EH (cell line): ENCODE measurements at regions not wholly inside any gene's neighbourhood (a gene's known extent, or its start where the extent isn't known, plus 50 kb on each side); places are given as distances from the start of the nearest gene placed in this dataset.
"Not testable (repeated sequence)": the region's sequence is repeated elsewhere in the genome, so short reads cannot be mapped to it uniquely, and the experiment has no call there.

Source experiments
- DNase-seq: peaks from one replicate; pipeline ENCODE4 v3.0.0-alpha.2; 2015; ENCODE audit warnings: low read depth

GRCh38 chr1:81529014-81529413, 271.7 kb upstream of the ADGRL2 start:
- no peak for DNase-seq

DNA sequence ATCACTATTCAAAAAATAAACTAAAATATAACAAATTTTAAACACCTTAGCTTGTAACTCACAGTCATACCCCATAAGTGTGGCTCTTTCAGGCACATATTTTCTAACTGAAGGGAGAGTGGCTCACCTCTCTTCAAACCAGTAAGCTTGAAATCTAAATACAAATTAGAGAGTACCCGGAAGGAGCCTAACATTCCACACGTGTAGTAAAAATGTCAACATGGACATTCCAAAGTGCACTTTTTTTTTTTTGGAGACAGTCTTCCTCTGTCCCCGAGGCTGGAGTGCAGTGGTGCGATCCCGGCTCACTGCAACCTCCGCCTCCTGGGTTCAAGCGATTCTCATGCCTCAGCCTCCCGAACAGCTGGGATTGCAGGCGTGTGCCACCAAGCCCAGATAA, 275.6 kb upstream of the ADGRL2 start:
- no peak for DNase-seq

- no peak for DNase-seq
Observed at GRCh38 chr1:81519987-81520386, 280.7 kb upstream of the ADGRL2 start.

DNA sequence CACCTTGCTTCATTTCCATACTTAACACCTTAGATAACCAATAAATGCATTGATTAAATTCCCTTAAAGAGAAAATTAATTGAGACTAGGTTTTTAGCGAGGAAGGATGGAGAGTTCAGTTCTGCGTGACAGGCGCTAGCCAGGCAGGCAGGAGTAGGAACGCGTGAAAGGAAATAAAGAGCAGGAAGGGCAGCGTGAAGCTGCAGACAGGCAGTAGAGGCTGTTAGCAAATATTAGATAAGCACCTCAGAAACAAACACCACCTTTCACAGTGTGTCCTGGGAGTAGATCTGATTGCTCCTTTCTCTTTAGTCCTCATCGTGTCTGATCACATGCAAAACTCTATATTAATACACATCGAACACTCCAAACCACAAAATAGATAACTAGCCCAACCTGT, 282.7 kb upstream of the ADGRL2 start:
- DNase-seq: no peak

- no peak for DNase-seq
Observed at GRCh38 chr1:81513796-81514354, 286.9 kb upstream of the ADGRL2 start.

DNA sequence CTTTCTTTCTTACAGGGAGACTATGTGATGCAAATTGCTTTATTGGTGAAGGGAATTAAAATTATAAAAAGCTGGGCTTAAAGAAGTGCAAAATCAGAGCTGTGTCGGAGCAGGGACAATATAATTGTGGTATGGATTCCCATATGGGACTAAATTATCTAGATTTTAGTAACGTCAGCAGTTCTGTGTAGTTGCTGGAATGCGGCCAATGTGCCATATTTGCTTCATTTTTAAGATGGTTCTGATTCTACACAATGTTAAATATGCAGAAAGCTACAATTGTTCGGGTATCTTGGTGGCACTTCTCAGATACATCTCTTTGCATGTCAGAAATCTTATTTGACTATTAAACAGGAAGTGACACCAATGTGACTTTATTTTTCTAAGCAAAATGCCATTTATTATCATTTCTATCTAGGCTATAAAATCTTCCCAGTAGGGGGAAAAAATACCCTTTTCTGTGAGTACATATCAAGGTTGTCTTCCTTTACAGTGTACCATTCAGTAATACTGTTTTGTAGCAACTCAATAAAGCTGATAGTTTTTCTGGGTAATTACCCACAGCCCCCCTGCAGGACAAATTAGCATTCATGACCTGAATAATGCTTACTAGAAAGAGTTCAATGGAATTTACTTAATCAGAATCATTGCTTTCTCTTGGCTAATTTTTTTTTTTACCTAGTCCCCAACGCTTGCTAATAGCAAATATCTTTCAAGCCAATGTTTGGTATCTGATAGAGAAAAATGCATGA, 288.3 kb upstream of the ADGRL2 start:
- DNase-seq: no peak

DNA sequence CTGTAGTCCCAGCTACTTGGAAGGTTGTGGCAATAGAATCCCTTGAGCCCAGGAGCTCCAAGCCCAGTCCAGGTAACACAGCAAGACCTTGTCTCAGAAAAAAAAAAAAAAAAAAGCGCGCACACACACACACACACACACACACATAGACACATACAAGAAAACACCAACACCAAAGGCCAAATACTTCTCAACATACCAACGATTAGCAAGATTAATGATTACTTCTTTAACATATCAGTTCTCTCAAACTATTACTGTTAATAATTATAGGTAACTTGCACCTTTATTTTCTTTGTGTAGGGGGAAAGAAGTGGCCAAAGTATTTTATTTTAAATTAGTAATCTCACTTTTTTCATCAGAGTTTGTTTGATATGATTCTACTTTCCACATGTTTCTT, 289.5 kb upstream of the ADGRL2 start:
- no peak for DNase-seq

GRCh38 chr1:81510701-81511100, 290.0 kb upstream of the ADGRL2 start:
- DNase-seq: no peak

DNA sequence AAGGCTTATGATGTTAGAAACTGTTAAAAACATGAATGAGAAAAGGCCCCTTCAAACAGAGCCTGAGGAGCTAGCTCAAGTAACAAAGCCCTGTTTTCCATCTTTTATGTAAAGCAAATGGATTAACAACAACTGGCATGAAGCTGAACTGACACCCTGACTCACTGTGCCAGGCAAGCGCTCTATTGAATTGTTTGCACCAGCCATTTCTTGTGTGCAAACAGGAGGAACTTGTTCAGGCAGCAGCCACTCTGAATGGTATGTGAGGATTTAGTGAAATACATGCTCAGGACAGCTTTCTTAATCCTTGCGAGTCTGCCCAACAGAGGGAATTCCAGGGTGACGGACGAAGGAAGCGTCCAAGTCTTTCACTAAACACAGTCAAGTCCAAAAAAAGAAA, 291.1 kb upstream of the ADGRL2 start:
- no peak for DNase-seq

- no peak for DNase-seq
Observed at GRCh38 chr1:81506699-81507098, 294.0 kb upstream of the ADGRL2 start.

DNA sequence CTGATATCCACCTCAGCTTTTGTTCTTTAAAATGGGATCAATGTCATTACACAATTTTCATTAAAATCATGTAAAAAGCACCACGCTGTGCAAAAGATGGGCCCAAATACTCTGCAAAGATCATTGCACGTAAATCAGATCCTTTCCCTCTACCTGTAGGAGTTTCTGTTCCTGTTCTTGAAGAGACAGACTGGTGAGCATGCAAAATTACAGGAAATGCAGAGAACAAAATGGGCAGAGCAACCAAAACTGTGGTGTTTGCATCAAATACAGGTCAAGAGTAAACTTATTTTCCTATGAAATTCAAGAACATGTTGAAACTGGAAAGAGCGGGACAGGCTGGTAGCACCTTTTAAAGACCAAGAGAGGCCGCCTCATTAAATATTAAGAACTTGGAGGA, 294.9 kb upstream of the ADGRL2 start:
- DNase-seq: no peak

GRCh38 chr1:81504820-81505219, 295.9 kb upstream of the ADGRL2 start:
- not testable (repeated sequence) for DNase-seq

GRCh38 chr1:81502705-81503104, 298.0 kb upstream of the ADGRL2 start:
- not testable (repeated sequence) for DNase-seq

DNA sequence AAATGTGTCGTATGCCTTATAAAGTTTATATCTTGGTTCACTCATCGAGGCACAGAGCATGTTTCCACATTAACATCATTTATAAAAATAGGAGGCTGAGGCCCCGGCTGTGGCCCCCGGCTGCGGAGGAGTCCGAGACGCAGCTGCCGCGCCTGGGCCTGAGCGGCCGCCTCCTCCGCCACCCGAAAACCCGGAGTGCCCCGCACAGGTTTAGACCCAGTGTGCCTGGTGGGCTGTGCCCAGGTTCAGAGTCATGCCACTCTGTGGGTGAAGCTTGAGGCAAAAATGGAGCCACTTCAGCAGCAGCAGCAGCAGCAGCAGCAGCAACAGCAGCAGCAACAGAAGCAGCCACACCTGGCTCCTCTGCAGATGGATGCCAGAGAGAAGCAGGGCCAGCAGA, 299.2 kb upstream of the ADGRL2 start:
- DNase-seq: not testable (repeated sequence)

- no peak for DNase-seq
Observed at GRCh38 chr1:81499487-81499886, 301.2 kb upstream of the ADGRL2 start.

DNA sequence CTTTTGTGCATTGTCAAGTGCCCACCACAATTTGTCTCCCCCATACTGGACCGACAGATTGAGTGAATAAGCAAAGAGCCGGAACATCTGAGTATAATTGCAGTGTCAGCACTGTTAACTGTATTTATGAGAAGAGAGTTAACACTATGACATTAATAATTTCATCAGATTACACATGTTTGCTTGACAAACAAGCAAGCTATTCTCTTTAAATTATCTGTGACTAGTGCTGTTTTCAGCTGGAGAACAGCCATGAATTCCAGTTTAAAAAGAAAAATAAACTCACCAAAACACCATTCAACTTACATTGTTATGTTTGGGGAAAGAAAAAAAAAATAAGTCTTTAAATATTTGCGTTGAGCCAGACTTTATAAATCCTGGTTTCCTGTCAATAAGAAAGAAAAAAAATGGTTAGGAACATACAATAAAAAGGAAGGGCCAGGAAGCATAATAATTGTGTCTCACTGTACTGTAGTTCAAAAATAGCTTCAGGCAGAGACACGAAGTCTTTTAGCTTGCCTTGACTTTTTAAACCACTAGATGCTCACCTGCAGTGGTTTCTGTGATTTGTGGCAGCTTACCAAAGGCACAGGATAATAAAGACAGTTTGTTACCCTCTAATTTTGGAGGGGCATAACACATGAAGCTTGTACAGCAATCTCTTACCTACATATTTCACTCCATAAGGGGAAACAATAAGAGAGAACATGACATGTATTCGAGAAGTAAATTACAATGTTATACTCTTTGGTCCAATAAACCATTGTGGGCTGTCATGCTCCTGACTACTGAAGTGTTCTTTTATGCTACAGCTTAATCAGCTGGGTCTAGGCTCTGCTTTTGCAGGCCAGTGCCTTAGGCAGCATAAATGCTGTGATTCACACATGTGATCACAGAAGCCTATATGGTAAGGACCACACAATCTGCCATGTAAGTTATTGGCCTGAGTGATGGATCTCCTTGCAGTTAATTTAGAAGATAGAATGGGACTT, 302.0 kb upstream of the ADGRL2 start:
- no peak for DNase-seq

GRCh38 chr1:81496349-81496748, 304.4 kb upstream of the ADGRL2 start:
- DNase-seq: no peak

DNA sequence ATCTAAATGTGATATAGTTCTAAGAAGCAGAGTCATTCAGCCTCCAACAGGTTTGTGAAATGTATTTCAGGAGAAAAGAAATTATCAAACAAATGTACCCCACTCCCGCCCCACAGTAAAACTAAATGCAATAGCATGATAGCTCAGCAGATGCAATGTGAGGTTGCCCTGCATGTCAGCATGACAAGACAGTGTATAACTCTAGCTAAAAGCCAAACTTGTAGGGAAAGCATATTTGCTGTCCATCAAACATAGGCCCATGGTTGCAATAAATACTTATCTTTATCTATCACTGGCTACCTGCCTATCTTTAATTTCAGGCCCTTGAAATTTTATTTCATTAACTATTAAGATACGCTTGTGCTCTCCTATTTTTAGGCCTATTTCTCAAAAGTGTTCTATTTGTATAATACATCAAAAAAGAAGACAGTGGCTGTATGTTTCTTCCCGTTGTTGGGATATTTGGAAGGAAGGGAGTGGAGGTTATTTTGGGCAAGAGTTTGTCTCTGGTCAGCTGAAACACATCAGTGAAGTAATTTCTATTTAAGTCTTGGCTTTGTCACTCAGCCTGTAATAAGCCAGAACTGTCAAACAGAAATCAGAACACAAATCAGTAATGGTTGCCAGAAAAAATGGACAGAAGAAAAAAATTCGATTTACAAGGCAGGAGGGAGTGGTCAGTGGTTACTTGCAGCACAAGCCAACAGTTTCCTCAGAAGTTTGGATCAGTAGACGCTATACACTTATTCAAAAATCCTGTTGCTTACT, 307.4 kb upstream of the ADGRL2 start:
- DNase-seq: no peak

DNA sequence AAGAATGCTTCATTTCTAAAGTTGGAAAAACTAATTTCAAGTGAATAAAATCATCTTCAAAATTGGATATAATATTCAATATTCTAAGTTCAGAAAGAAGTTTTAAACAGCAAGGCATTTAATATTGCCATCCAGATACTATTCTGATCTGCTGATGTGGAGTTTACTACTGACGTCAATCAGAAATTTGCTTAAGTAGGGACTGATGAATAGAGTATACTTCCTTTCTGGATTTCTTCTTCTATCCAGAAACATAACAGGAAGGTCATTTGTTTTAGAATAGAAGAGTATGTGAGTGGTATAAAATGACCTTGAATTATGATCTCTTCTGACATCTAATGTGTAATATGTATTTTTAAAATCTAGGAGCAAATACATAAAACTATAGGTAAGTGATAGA, 308.1 kb upstream of the ADGRL2 start:
- no peak for DNase-seq

GRCh38 chr1:81490614-81491013, 310.1 kb upstream of the ADGRL2 start:
- no peak for DNase-seq

DNA sequence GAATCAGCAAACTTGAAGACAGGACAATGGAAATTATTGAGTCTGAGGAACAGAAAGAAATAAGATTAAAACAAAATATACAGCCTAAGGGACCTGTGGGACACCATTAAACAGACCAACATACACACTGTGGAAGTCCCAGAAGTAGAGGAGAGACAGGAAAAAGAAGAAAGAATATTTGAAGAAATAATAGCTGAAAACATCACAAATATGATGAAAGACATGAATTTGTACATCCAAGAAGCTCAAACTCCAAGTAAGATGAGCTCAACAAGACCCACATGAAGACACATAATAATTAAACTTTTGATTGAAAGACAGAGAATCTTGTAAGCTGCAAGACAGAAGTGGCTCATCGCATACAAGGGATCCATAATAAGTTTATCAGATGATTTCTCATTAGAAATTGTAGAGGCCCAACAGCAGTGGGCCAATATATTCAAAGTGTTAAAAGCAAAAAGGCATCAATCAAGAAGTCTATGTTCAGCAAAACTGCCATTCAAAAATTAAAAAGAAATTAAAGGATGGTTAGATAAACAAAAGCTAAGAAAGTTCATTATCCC, 311.3 kb upstream of the ADGRL2 start:
- no peak for DNase-seq

- DNase-seq: no peak
Observed at GRCh38 chr1:81484284-81484683, 316.4 kb upstream of the ADGRL2 start.
